GM12873 (cell line): ENCODE measurements at regions not wholly inside any gene's neighbourhood (a gene's known extent, or its start where the extent isn't known, plus 50 kb on each side); places are given as distances from the start of the nearest gene placed in this dataset.

Experiments used
- TF ChIP-seq, protein P1 (sequence below): IDR thresholded peaks from 2 replicates; pipeline ENCODE4 v1.5.1; 2012; ENCODE audit warnings: low read depth, mild to moderate bottlenecking, moderate library complexity, low read length, control low read depth; ENCODE audit not compliant: insufficient read depth; ENCODE audit errors: missing control alignments

DNA sequence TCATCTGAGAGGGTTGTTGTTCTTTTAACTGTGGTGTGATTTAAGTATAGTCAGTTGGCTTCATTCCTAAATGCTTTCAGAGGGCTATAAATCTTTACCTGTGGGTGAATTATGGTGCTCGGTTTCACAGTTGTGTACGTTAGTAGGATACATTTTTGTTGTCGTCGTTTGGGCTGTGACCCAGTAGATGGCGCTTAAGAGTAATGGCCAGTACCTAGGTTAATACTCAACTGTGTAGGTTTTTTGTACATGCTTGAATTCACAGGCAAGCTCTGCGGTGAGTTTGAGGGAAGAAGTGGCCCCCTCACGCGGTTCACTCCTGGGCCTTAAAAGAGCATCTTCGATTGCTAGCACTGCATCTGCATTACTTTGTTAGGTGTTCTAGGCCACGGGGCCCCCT, 571.7 kb upstream of the TGIF2LX start:
- TF ChIP-seq, protein P1, sequence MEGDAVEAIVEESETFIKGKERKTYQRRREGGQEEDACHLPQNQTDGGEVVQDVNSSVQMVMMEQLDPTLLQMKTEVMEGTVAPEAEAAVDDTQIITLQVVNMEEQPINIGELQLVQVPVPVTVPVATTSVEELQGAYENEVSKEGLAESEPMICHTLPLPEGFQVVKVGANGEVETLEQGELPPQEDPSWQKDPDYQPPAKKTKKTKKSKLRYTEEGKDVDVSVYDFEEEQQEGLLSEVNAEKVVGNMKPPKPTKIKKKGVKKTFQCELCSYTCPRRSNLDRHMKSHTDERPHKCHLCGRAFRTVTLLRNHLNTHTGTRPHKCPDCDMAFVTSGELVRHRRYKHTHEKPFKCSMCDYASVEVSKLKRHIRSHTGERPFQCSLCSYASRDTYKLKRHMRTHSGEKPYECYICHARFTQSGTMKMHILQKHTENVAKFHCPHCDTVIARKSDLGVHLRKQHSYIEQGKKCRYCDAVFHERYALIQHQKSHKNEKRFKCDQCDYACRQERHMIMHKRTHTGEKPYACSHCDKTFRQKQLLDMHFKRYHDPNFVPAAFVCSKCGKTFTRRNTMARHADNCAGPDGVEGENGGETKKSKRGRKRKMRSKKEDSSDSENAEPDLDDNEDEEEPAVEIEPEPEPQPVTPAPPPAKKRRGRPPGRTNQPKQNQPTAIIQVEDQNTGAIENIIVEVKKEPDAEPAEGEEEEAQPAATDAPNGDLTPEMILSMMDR, result peak; percentile 34
